Large intestine (tissue), 3 donors: ENCODE measurements at regions not wholly inside any gene's neighbourhood (a gene's known extent, or its start where the extent isn't known, plus 50 kb on each side); places are given as distances from the start of the nearest gene placed in this dataset.
"Not testable (repeated sequence)": the region's sequence is repeated elsewhere in the genome, so short reads cannot be mapped to it uniquely, and the experiment has no call there.

Source experiments
- DNase-seq, 2 donors: peaks; one replicate each; pipeline versions ENCODE4 v3.0.0 to v3.0.0-alpha.2; 2013
- H3K27ac ChIP-seq: one replicate; pipeline ENCODE4 v1.5.1; 2013; ENCODE audit warnings: low read length
- H3K27me3 ChIP-seq: 2 replicates; pipeline ENCODE4 v1.6.1; 2013; ENCODE audit warnings: low read length; ENCODE audit not compliant: control insufficient read depth, insufficient read depth
- H3K36me3 ChIP-seq: 2 replicates; pipeline ENCODE4 v1.6.1; 2013; ENCODE audit warnings: low read length; ENCODE audit not compliant: control insufficient read depth, insufficient read depth
- H3K4me1 ChIP-seq: one replicate; pipeline ENCODE4 v1.6.1; 2013; ENCODE audit warnings: low read length; ENCODE audit not compliant: control insufficient read depth, insufficient read depth
- H3K4me3 ChIP-seq: one replicate; pipeline ENCODE4 v1.5.1; 2013; ENCODE audit warnings: low read length
- H3K9me3 ChIP-seq: one replicate; pipeline ENCODE4 v1.6.1; 2013; ENCODE audit warnings: mild to moderate bottlenecking, low read depth, low read length, moderate library complexity; ENCODE audit not compliant: control insufficient read depth
- WGBS: methylation state at CpG from one replicate; pipeline ENCODE4 v1.1.5; 2013; ENCODE audit warnings: low lambda C conversion rate; ENCODE audit not compliant: insufficient coverage; 5-methylcytosine and 5-hydroxymethylcytosine counted together

DNA sequence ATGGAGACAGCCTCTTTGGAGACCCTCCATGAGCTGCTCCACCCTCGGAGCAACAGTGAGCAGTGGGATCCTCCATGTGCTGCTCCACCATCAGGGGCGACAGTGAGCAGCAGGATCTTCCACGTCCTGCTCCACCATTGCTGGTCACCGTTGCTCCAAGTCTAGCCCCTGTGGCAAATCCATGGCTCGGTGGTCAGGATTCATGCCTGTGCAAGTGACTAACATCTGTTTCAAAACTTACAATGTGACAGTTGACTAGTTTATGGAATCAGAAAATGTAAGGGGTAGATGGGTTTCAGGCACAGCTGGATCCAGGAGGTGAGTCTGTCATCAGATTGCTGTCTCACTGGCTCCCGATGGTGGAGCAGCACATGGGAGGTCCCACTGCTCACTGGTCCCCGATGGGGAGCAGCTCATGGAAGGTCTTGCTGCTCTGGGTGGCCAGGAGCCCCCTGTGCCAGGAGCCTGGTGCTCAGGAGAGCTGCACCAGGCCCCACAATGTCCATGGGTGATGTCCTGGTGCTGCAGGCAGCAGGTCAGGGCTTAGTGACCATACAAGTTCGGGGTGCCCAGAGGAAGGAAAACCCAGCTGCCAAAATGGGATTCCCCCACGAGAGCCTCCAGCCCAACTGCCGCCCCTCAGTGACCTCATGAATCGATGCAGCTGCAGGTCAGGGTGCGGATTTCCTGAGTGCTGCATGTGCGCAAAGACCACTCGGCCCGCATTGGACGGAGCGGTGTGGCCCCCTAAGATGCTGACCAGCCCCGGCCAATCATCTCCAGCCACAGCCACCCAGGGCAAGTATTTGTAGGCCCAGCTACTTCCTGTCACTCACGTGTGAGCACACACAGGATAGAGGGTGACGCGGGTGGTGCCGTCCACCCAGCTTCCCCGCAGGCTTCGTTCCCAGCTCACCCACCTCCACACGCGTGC lies 116.5 kb upstream of the OTOS start:
- Histone ChIP-seq H3K36me3 (no peaks in the 10 kb centered on the region), H3K27ac (no peak overlapping the region), H3K4me1 (peaks cover 16% of the 10 kb centered on the region), H3K4me3 (no peak overlapping the region), H3K27me3 (no peaks in the 10 kb centered on the region), H3K9me3 (no peaks in the 10 kb centered on the region)
- WGBS: no CpG with 5 or more reads among the region's 26 CpGs
- DNase-seq: no peak

DNA sequence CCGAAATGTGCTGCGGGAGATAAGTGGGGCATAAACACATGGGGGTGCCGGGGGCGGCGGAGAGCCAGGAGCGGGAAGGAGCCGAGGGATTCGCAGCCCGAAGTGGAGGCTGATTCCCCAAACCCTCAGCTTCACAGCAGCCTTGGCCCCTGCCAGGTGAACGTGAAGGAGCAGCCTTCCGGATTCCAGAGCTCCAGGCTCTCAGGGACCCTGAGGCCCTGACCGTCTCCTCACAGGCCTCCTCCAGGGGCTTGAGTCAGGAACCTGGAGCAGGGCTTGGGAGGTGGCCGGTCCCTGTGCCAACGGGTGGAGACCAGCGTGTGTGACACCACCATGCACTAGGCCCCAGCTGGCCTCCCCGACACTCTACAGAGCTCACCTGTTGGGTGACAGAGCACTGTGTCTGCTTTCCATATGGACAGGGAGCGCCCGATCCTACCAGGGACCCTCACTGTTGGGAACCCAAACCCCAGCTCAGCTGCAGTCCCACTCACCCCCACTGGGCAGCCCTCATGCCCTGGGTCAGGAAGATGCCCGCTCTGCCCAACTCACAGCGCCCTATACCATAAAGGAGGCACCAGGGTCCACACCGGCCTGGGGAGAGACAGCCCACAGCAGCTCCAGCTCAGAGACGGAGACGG lies 117.6 kb upstream of the OTOS start:
- H3K27ac ChIP-seq: no peak overlapping the region
- no peaks in the 10 kb centered on the region for H3K27me3 ChIP-seq
- WGBS: no CpG with 5 or more reads among the region's 23 CpGs
- peaks cover 14% of the 10 kb centered on the region for H3K4me1 ChIP-seq
- H3K36me3 ChIP-seq: no peaks in the 10 kb centered on the region
- H3K9me3 ChIP-seq: no peaks in the 10 kb centered on the region
- no peak for DNase-seq
- no peak overlapping the region for H3K4me3 ChIP-seq

DNA sequence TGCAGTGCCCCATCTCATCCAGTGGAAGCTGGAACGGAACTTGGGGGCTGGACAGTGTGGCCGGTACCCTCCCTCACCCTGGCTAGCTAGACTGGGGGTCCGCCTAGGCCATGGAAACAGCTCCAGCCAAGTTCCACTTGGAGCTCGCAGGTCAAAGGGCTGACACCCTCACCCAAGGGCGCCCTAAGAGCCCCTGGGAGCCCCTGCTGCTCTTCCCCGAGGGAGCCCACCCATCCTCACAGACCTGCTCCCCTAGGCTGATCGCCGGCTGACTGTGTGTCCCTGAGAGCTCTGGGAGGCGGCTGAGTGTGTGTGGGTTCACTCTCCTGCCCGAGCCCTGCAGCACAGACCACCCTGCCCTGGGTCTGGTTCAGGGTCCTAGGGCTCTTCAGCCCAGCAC lies 118.2 kb upstream of the OTOS start:
- DNase-seq: no peak
- no peak overlapping the region for H3K27ac ChIP-seq
- H3K36me3 ChIP-seq: no peaks in the 10 kb centered on the region

DNA sequence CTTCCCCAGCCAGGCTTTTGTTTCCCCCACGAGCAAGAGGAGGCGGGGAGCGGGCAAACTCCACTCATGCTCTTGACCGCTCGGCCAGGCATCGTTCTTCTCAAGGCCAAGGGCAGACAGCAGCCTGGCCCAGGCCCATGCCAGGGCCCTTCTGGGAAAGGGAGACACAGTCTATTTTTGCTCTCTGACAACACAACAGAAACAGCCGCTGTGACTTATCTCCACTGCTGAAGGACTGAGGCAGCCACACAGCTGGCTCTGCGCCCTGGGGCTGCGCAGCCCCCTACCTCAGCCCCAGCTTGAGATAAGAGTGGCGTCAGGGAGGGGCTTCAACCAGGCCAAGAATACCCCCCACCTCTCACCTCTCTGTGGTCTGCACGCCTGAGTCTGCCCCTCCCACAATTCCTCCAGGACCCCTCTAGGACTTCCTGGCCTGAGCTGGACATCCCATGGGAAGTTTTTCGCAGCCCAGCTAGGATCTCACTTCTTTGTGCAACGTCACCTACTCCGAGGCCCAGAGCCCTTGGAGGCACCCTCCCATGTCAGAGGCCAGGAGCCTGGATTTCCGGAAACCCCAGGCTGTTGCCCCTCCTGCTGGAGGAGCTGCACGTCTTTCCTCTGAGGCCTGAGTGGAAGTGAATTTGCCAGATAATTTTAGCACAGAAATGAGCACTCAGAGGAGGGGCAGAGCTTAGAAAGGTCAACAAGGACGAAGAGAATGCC lies 118.9 kb upstream of the OTOS start:
- 50% methylated on average over 2 of the region's 17 CpGs for WGBS
- Histone ChIP-seq H3K36me3 (no peaks in the 10 kb centered on the region), H3K4me3 (no peak overlapping the region), H3K27me3 (no peaks in the 10 kb centered on the region), H3K27ac (no peak overlapping the region), H3K9me3 (no peaks in the 10 kb centered on the region), H3K4me1 (peaks cover 14% of the 10 kb centered on the region)
- DNase-seq: no peak

More for the DNA sequence above, 118.2 kb upstream of the OTOS start:
- H3K27me3 ChIP-seq: no peaks in the 10 kb centered on the region
- H3K4me1 ChIP-seq: peaks cover 14% of the 10 kb centered on the region
- no peak overlapping the region for H3K4me3 ChIP-seq
- H3K9me3 ChIP-seq: no peaks in the 10 kb centered on the region
- WGBS: no CpG with 5 or more reads among the region's 10 CpGs

DNA sequence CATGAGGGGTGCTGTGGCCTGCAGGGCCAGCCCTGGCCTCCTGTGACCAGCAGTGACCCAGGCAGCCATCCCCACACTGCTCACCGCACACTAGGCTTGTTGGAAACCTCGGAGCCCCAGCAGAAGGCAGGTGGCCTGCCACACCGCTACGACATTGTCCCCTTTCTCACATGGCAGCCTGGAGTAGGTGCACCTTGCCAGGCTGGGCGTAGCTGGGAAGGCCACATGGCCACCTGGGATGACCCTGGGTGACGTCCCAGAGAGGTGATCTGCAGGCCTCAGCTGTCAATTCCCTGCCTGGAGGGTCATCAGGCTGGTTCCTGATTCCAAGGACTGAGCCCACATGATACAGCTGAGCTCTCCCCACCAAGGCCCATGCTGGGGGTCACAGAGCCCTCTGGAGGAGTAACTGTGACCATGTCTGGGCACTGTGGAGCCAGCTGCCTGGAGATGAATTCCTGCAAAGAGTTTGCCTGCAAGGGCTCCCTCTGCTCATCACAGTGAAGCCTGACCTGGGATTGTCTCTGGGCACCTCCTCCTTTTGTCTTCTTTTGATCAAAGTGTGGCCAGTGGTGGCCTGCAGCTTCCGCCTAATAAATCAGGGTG lies 119.6 kb upstream of the OTOS start:
- H3K36me3 ChIP-seq: no peaks in the 10 kb centered on the region
- peaks cover 14% of the 10 kb centered on the region for H3K4me1 ChIP-seq
- WGBS: no CpG with 5 or more reads among the region's 7 CpGs
- no peaks in the 10 kb centered on the region for H3K27me3 ChIP-seq
- no peak overlapping the region for H3K4me3 ChIP-seq
- DNase-seq: no peak
- H3K27ac ChIP-seq: no peak overlapping the region
- H3K9me3 ChIP-seq: no peaks in the 10 kb centered on the region

DNA sequence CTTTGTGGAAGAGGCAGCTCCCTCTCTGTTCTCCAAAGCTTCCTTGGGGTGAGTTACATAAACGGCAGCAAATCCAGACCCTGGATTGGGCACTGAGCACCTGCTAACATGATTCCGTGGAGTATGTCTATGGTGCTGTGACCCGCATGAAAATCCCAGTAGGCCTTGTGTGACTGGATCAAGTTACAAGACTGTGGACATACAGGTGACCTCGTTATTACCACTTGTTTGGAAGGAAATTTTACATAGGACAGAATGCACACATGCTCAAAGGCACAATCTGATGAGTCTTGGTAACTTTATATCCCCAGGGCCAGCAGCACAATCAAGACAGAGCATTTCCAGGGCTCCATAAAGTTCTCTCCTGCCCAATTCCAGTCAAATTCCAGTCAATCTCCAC lies 120.2 kb upstream of the OTOS start:
- Histone ChIP-seq H3K36me3 (no peaks in the 10 kb centered on the region), H3K9me3 (no peaks in the 10 kb centered on the region), H3K27me3 (no peaks in the 10 kb centered on the region), H3K27ac (no peak overlapping the region), H3K4me1 (peaks cover 8% of the 10 kb centered on the region), H3K4me3 (no peak overlapping the region)
- WGBS: no CpG with 5 or more reads among the region's 4 CpGs
- no peak for DNase-seq

DNA sequence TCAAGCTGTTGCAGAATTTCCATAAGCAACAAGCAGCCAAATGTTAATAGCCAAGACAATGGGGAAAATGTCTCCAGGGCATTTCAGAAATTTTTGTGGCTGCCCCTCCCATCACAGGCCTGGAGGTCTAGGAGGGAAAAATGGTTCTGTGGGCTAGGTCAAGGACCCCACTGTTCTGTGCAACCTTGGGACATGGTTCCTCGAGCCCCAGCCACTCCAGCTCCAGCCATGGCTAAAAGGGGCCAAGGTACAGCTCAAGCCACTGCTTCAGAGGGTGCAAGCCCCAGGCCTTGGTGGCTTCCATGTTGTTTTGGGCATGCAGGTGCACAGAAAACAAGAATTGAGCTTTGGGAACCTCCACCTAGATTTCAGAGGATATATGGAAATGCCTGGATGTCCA lies 122.1 kb upstream of the OTOS start:
- H3K4me1 ChIP-seq, DNase-seq, H3K27me3 ChIP-seq, H3K4me3 ChIP-seq, H3K9me3 ChIP-seq, H3K27ac ChIP-seq, H3K36me3 ChIP-seq: not testable (repeated sequence)
- WGBS: no CpG with 5 or more reads among the region's 1 CpG

DNA sequence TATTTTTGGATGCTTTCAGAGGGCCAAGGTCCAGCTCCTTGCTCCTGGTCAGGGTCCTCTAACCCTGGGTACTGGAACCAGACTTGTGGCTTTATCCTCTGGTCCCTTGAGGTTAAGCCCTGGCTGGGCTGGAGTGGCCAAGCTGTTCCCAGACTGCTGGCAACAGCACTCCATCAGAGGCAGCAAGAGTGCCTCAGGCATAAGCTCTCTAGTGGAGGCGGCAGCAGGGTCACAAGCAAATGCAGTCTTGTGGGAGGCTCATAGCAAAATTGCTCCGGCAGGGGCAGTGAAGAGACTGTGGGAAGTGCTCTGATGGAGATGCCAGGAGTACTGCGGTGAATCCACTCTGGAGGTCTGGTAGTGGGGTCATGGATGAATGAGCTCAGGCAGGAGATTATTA lies 128.9 kb upstream of the OTOS start:
- no peak overlapping the region for H3K27ac ChIP-seq
- H3K4me3 ChIP-seq: no peak overlapping the region
- no CpG with 5 or more reads among the region's 3 CpGs for WGBS
- H3K27me3 ChIP-seq: no peaks in the 10 kb centered on the region
- H3K36me3 ChIP-seq: no peaks in the 10 kb centered on the region
- no peak for DNase-seq
- H3K9me3 ChIP-seq: no peaks in the 10 kb centered on the region
- H3K4me1 ChIP-seq: no peaks in the 10 kb centered on the region

DNA sequence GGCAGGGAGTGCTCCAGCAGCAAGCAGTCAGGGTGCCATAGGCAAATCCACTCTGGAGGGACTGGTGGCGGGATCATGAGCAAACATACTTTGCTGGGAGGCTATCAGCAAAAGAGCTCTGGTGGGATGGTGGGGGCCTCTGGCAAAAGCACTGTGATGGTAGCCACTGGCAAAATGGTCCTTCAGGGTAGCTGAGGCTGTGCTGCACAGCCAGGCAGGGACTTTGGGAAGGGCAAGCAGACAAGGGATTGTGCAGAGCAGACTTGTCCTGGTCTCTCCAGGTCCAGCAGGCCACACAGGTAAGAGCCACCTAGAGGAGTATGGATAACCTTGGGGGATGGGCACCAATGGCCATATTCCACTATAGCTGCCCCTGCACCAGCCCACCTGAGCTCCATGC lies 129.4 kb upstream of the OTOS start:
- no peak overlapping the region for H3K27ac ChIP-seq
- H3K36me3 ChIP-seq: no peaks in the 10 kb centered on the region
- no CpG with 5 or more reads among the region's 1 CpG for WGBS
- no peaks in the 10 kb centered on the region for H3K4me1 ChIP-seq
- H3K27me3 ChIP-seq: no peaks in the 10 kb centered on the region
- H3K9me3 ChIP-seq: no peaks in the 10 kb centered on the region
- no peak overlapping the region for H3K4me3 ChIP-seq
- DNase-seq: no peak

DNA sequence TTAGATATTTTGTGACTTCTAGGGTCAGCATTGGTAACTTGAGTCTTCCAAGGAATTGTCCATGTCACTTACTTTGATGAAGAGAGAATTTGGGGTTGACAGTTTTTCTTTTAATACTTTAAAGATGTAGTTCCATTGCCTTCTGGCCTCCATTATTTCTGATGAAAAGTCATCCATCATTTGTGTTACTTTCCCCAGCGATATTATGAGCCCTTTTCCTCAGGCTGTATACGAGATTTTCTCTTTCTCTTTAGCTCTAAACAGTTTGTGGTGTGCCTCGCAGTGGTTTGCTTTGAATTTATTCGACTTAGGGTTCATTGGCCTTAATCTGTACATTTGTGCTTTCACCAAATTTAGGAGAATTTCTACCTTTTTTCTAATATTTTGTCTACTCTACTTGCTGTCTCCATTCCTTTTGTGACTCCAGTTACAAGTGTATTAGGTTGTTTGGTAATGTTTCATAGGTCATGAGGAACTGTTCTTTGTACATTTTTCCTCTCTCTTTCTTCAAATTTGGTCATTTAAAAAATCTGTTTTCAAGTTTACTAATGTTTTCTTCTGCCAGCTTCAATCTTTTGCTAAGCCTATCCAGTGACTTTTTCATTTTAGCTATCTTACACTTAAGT lies 131.4 kb upstream of the OTOS start:
- Histone ChIP-seq H3K4me1 (no peaks in the 10 kb centered on the region), H3K9me3 (no peaks in the 10 kb centered on the region), H3K36me3 (no peaks in the 10 kb centered on the region), H3K27me3 (no peaks in the 10 kb centered on the region), H3K4me3 (no peak overlapping the region), H3K27ac (no peak overlapping the region)
- WGBS: no CpG with 5 or more reads among the region's 4 CpGs
- DNase-seq: no peak
